ENCODE measurements at regions not wholly inside any gene's neighbourhood (a gene's known extent, or its start where the extent isn't known, plus 50 kb on each side); places are given as distances from the start of the nearest gene placed in this dataset.

DNA sequence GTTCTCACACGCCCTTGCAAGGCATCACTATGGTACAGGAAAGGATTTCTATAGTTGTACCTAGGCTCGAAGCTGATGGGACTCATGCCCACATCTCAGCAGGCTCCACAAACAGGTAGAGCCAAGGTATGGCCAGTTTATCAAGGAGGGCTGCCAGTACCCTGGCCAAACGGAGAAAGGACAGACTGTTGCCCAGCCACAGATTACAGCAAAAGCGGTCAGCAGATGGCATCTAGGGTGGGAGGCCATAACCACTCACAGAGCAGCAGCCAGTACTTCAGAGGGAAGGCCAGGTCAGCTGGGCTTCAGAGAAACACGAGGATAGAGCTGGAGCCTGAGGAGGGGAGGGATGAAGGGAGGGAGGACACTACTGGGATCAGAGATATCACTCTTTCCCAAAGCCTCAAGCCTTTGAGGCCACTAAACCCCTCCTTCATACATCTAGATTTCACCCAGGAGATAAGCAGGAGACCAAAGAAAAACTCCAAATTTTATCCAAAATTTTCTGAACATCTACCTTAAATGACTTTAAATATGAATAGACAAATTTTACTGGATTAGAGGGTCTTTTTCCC, 904.2 kb upstream of the NXPH2 start:
- TF ChIP-seq, protein P1, sequence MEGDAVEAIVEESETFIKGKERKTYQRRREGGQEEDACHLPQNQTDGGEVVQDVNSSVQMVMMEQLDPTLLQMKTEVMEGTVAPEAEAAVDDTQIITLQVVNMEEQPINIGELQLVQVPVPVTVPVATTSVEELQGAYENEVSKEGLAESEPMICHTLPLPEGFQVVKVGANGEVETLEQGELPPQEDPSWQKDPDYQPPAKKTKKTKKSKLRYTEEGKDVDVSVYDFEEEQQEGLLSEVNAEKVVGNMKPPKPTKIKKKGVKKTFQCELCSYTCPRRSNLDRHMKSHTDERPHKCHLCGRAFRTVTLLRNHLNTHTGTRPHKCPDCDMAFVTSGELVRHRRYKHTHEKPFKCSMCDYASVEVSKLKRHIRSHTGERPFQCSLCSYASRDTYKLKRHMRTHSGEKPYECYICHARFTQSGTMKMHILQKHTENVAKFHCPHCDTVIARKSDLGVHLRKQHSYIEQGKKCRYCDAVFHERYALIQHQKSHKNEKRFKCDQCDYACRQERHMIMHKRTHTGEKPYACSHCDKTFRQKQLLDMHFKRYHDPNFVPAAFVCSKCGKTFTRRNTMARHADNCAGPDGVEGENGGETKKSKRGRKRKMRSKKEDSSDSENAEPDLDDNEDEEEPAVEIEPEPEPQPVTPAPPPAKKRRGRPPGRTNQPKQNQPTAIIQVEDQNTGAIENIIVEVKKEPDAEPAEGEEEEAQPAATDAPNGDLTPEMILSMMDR (conservative IDR thresholded peaks at IDR 0.05; ENCODE audit: low read length) = no peak
- no peak for TF ChIP-seq EZH2phosphoT487 (IDR thresholded peaks at IDR 0.05; ENCODE audit: borderline replicate concordance)
